Choroid plexus epithelial cell (primary cell): ENCODE measurements at regions not wholly inside any gene's neighbourhood (a gene's known extent, or its start where the extent isn't known, plus 50 kb on each side); places are given as distances from the start of the nearest gene placed in this dataset.

Experiments
- DNase-seq: peaks from one replicate; pipeline ENCODE4 v3.0.0-alpha.2; 2010; ENCODE audit warnings: low read depth
- H3K4me3 ChIP-seq: 2 replicates; pipeline ENCODE4 v1.5.1; 2011; ENCODE audit warnings: low read depth, mild to moderate bottlenecking, control low read depth, low read length, moderate library complexity
- CTCF ChIP-seq: conservative IDR thresholded peaks from 2 replicates; pipeline ENCODE4 v1.5.1; 2011; ENCODE audit warnings: low read depth, mild to moderate bottlenecking, control low read depth, inconsistent platforms, low read length, moderate library complexity

GRCh38 chr11:8828580-8829361 is 82.2 kb upstream of the AKIP1 start:
- H3K4me3 ChIP-seq = no peak overlapping the region
- peak; percentile 59 for DNase-seq
- no peak for TF ChIP-seq CTCF

GRCh38 chr11:8829556-8829955 is 81.4 kb upstream of the AKIP1 start:
- TF ChIP-seq CTCF = no peak
- no peak for DNase-seq
- no peak overlapping the region for H3K4me3 ChIP-seq

GRCh38 chr11:8830641-8831040 is 80.3 kb upstream of the AKIP1 start:
- no peak for TF ChIP-seq CTCF
- no peak overlapping the region for H3K4me3 ChIP-seq
- DNase-seq = no peak

GRCh38 chr11:8831861-8832260 is 79.1 kb upstream of the AKIP1 start:
- no peak for DNase-seq
- no peak for TF ChIP-seq CTCF
- no peak overlapping the region for H3K4me3 ChIP-seq

GRCh38 chr11:8832571-8833260 is 78.3 kb upstream of the AKIP1 start:
- TF ChIP-seq CTCF = no peak
- DNase-seq = peak; percentile 87
- no peak overlapping the region for H3K4me3 ChIP-seq

- peak; percentile 71 for DNase-seq
- H3K4me3 ChIP-seq = no peak overlapping the region
- no peak for TF ChIP-seq CTCF
Observed at GRCh38 chr11:8833568-8834315, 77.2 kb upstream of the AKIP1 start.
